ENCODE measurements at regions not wholly inside any gene's neighbourhood (a gene's known extent, or its start where the extent isn't known, plus 50 kb on each side); places are given as distances from the start of the nearest gene placed in this dataset.
A peak's percentile ranks its signal among the peaks of the same experiment; 100 is the strongest.
"Not testable (repeated sequence)": the region's sequence is repeated elsewhere in the genome, so short reads cannot be mapped to it uniquely, and the experiment has no call there.

DNA sequence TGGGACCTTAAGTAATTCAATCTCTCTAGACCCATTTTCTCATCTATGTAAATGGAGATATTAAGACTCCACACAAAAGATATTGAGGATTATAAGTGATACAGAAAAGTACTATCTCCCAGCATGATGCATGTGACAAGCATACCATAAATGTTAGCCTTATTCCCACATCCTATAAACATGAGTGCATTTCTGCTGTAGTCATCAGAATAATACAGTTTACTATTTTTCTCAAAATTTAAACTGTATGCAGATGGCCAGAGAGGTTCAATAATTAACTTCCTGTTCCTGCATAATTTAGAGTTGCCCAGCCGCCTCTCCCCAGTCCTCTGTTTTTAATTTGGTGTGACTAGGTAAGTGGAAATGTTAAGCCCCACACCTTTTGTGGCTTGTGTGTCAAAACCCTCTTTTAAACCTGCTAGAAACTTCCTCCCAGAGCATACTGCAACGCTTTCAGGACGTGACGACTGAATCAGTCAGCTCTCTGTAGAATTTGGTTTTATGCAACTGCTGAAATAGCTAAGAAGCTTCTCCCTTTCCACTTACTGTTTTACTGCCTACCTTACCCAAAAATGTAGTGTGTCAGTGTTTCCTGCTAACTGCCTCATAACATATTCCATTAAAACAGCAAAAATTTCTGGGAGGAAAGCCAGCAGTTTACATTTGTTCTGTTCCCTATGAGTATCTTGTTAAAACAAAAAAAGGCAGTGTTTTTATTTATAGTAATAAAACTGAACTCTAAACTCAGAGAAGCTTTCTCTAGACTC, 1037.9 kb downstream of the EPHA3 start:
- TF ChIP-seq, protein P1, sequence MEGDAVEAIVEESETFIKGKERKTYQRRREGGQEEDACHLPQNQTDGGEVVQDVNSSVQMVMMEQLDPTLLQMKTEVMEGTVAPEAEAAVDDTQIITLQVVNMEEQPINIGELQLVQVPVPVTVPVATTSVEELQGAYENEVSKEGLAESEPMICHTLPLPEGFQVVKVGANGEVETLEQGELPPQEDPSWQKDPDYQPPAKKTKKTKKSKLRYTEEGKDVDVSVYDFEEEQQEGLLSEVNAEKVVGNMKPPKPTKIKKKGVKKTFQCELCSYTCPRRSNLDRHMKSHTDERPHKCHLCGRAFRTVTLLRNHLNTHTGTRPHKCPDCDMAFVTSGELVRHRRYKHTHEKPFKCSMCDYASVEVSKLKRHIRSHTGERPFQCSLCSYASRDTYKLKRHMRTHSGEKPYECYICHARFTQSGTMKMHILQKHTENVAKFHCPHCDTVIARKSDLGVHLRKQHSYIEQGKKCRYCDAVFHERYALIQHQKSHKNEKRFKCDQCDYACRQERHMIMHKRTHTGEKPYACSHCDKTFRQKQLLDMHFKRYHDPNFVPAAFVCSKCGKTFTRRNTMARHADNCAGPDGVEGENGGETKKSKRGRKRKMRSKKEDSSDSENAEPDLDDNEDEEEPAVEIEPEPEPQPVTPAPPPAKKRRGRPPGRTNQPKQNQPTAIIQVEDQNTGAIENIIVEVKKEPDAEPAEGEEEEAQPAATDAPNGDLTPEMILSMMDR (IDR thresholded peaks at IDR 0.05; ENCODE audit: unreplicated experiment): no peak
- H3K27ac Mint-ChIP-seq: no peak overlapping the region

DNA sequence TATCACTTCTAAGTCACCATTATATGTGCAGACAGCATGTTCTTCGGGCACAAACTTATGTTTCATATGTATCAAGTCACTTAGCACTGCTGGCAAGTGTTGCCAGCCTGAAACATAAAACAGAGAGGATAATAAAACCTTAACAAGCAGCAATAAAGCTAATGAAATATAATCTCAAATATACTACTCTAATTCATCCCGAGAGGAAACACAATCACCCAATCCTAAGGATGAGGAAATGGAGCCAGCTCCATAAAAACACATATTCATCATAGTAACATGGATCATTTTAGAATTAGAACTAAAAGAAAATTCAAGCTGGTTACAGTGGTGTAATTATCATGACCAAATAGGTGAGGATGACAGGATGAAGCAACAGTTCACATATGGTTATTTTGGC, 1072.7 kb downstream of the EPHA3 start:
- TF ChIP-seq, protein P1 (IDR thresholded peaks at IDR 0.05; ENCODE audit: unreplicated experiment): no peak
- no peaks in the 10 kb centered on the region for H3K9me3 Mint-ChIP-seq (ENCODE audit: low read depth)
- no peak overlapping the region for H3K4me3 Mint-ChIP-seq (ENCODE audit: low read depth)
- no peaks in the 10 kb centered on the region for H3K27me3 Mint-ChIP-seq
- H3K36me3 Mint-ChIP-seq (ENCODE audit: insufficient read depth): no peaks in the 10 kb centered on the region
- no peak for DNase-seq (ENCODE audit: low spot score, unreplicated experiment)
- no peaks in the 10 kb centered on the region for H3K4me1 Mint-ChIP-seq (ENCODE audit: low read depth)
- H3K27ac Mint-ChIP-seq: no peak overlapping the region

More for the DNA sequence above, 1037.9 kb downstream of the EPHA3 start:
- no peak overlapping the region for H3K4me3 Mint-ChIP-seq (ENCODE audit: low read depth)
- H3K4me1 Mint-ChIP-seq (ENCODE audit: low read depth): no peaks in the 10 kb centered on the region
- no peaks in the 10 kb centered on the region for H3K27me3 Mint-ChIP-seq
- no peaks in the 10 kb centered on the region for H3K36me3 Mint-ChIP-seq (ENCODE audit: insufficient read depth)
- no peaks in the 10 kb centered on the region for H3K9me3 Mint-ChIP-seq (ENCODE audit: low read depth)
- no peak for DNase-seq (ENCODE audit: low spot score, unreplicated experiment)

DNA sequence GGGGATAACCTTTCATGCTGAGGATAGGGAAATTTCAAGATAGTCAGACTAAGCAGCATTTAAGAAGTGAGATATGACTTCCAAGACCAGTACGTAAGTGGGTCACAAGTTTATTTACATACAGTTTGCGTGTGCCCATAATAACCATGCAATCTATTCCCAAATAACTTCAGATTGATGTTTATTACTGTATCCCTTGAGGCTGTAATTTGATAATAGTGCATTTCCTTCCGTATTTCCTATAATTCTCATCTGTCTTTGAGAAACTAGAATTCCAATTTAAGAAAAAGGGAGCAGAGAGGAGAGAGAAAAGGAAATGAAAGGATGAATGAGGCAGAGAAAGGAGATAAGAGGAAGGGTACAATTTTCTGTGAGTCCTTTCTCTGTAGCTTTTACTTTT, 1073.1 kb downstream of the EPHA3 start:
- Mint-ChIP-seq H3K36me3 (ENCODE audit: insufficient read depth) (no peaks in the 10 kb centered on the region), H3K4me3 (ENCODE audit: low read depth) (no peak overlapping the region), H3K9me3 (ENCODE audit: low read depth) (no peaks in the 10 kb centered on the region), H3K27ac (no peak overlapping the region), H3K4me1 (ENCODE audit: low read depth) (no peaks in the 10 kb centered on the region), H3K27me3 (no peaks in the 10 kb centered on the region)
- no peak for DNase-seq (ENCODE audit: low spot score, unreplicated experiment)
- TF ChIP-seq, protein P1 (IDR thresholded peaks at IDR 0.05; ENCODE audit: unreplicated experiment): no peak

DNA sequence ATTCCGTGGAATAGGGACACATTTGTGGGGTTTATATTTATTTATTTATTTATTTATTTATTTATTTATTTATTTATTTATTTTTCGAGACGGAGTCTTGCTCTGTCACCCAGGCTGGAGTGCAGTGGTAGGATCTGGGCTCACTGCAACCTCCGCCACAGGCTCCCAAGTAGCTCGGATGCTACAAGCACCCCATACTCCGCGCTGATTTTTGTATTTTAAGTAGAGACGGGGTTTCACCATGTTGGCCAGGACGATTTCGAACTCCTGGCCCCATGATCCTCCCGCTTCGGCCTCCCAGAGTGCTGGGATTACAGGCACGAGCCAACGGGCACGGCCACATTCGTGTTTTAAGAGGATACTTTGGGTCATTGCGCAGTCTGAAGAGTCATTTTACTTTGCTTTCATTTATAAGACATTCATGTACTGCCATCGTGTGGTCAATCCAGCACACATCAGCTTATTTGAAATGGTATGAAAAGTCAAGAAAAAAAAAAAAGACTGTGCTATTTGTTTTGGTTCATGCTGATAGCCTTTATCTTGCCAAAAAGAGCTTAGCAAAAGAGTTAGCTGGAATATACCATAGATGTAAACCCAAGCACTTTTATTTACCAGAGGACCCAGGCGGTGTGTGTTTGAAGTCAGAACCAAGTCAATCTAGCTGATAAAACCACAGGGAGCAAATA, 1075.0 kb downstream of the EPHA3 start:
- not testable (repeated sequence) for H3K36me3 Mint-ChIP-seq (ENCODE audit: insufficient read depth); H3K27ac Mint-ChIP-seq; H3K27me3 Mint-ChIP-seq; H3K9me3 Mint-ChIP-seq (ENCODE audit: low read depth); H3K4me1 Mint-ChIP-seq (ENCODE audit: low read depth); DNase-seq (ENCODE audit: low spot score, unreplicated experiment)
- H3K4me3 Mint-ChIP-seq (ENCODE audit: low read depth): peak overlapping the region; percentile 71
- TF ChIP-seq, protein P1 (IDR thresholded peaks at IDR 0.05; ENCODE audit: unreplicated experiment): peak; percentile 60

DNA sequence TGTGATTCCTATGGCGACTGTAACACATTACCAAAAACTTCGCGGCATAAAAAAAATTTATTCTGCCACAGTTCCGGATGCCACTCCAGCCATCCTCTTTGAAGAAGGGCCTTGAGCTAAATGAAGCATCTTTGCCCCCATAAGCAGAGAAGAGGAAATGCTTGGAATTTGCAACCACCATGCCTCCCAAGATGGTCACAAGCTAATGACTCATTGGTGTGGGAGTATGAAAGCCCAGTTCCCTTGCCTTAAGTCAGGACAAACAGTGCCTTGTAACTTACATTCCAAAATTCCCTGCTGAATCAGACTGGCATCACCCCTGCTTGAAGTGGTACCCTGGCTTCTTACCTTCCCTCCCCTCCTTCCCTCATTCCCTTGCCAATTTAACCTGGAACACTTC, 1077.4 kb downstream of the EPHA3 start:
- DNase-seq (ENCODE audit: low spot score, unreplicated experiment): no peak
- TF ChIP-seq, protein P1 (IDR thresholded peaks at IDR 0.05; ENCODE audit: unreplicated experiment): no peak
- peaks cover 5% of the 10 kb centered on the region for H3K9me3 Mint-ChIP-seq (ENCODE audit: low read depth)
- no peak overlapping the region for H3K4me3 Mint-ChIP-seq (ENCODE audit: low read depth)
- H3K27me3 Mint-ChIP-seq: no peaks in the 10 kb centered on the region
- H3K36me3 Mint-ChIP-seq (ENCODE audit: insufficient read depth): no peaks in the 10 kb centered on the region
- H3K27ac Mint-ChIP-seq: no peak overlapping the region
- no peaks in the 10 kb centered on the region for H3K4me1 Mint-ChIP-seq (ENCODE audit: low read depth)

DNA sequence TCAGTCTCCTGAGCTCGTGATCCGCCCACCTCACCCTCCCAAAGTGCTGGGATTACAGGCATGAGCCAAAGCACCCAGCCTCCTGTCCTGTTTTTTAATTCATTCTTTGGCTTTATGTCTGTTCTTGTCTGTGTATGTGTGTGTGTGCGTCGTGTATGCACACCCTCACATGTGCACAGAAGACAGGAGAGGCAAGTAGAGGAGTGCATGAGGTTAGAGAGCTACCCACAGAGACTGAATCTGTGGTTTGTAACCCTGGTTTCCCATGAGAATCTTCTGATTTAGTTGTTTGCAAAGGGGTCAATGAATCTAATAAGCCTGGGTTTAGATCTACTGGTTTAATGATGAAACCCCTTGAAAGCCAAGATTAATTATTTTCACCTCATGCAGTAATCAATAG, 1090.0 kb downstream of the EPHA3 start:
- not testable (repeated sequence) for H3K4me1 Mint-ChIP-seq (ENCODE audit: low read depth); H3K27ac Mint-ChIP-seq; DNase-seq (ENCODE audit: low spot score, unreplicated experiment); H3K4me3 Mint-ChIP-seq (ENCODE audit: low read depth); H3K27me3 Mint-ChIP-seq; H3K9me3 Mint-ChIP-seq (ENCODE audit: low read depth); H3K36me3 Mint-ChIP-seq (ENCODE audit: insufficient read depth)

DNA sequence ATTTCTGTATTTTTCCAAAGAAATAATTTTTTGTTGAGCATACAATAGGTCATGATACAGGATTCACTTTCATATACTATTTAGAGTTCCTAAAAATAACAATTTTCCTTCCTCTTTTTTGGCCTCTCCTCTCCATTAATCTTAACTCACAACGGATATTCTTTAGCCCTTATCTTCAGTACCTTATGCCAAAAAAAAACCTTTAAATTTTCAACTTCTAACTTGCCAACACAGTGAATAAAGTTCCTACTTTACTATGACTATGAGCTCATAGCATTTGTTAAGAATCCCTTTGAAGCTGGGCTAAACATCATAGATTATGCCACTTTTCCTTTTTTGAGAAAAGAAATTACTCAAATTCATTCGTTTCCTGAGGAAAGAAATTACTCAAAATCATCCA, 1095.5 kb downstream of the EPHA3 start:
- DNase-seq (ENCODE audit: low spot score, unreplicated experiment): not testable (repeated sequence)

DNA sequence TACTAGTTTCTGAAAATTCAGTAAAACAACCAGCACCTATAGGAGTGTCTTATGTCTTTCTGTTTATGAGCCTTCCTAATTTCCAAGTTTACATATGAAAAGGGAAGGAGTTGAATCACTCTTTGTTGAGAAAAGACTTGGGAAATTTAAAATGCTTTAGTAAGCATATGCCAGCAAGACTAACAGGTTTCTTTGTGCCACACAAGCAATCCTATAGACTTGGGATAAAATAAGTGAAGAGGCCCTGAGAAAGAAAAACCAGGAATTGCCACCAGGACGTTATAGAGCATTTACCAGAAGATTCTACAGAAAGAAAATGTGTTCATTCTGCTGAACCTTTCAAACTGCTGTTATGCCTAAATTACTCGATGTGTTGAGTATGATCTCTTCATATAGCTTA, 1099.1 kb downstream of the EPHA3 start:
- not testable (repeated sequence) for H3K4me1 Mint-ChIP-seq (ENCODE audit: low read depth); H3K36me3 Mint-ChIP-seq (ENCODE audit: insufficient read depth); DNase-seq (ENCODE audit: low spot score, unreplicated experiment); H3K27me3 Mint-ChIP-seq; H3K9me3 Mint-ChIP-seq (ENCODE audit: low read depth); H3K27ac Mint-ChIP-seq; H3K4me3 Mint-ChIP-seq (ENCODE audit: low read depth)

More for the DNA sequence above, 1095.5 kb downstream of the EPHA3 start:
- H3K9me3 Mint-ChIP-seq (ENCODE audit: low read depth); H3K4me1 Mint-ChIP-seq (ENCODE audit: low read depth); H3K27me3 Mint-ChIP-seq; H3K36me3 Mint-ChIP-seq (ENCODE audit: insufficient read depth); H3K4me3 Mint-ChIP-seq (ENCODE audit: low read depth); H3K27ac Mint-ChIP-seq: not testable (repeated sequence)
